ENCODE measurements at regions not wholly inside any gene's neighbourhood (a gene's known extent, or its start where the extent isn't known, plus 50 kb on each side); places are given as distances from the start of the nearest gene placed in this dataset.

- no peaks in the 10 kb centered on the region for H3K9me3 Mint-ChIP-seq
- CTCF ChIA-PET, result interaction anchor here (0.9 kb wide), 1 partner anchor 871 kb away, joined by 3 read pairs; no protein-coding TSS in a partner anchor
- intact Hi-C loops (cut with micrococcal nuclease), result no loop called here
- H3K27ac Mint-ChIP-seq, result no peak overlapping the region
- H3K4me1 Mint-ChIP-seq (ENCODE audit: low read depth), result peaks cover 14% of the 10 kb centered on the region
- no peaks in the 10 kb centered on the region for H3K27me3 Mint-ChIP-seq (ENCODE audit: low read depth)
- no peak overlapping the region for H3K4me3 Mint-ChIP-seq
- no peaks in the 10 kb centered on the region for H3K36me3 Mint-ChIP-seq (ENCODE audit: low read depth)
- no peak for DNase-seq
These were observed 295.7 kb upstream of the TSHZ2 start for GRCh38 chr20:52676283-52676995.

- Mint-ChIP-seq H3K27ac (no peak overlapping the region), H3K36me3 (ENCODE audit: low read depth) (no peaks in the 10 kb centered on the region), H3K4me1 (ENCODE audit: low read depth) (peaks cover 14% of the 10 kb centered on the region), H3K27me3 (ENCODE audit: low read depth) (no peaks in the 10 kb centered on the region), H3K4me3 (no peak overlapping the region), H3K9me3 (no peaks in the 10 kb centered on the region)
- CTCF ChIA-PET, result interaction anchor here (0.9 kb wide), 1 partner anchor 872 kb away, joined by 3 read pairs; no protein-coding TSS in a partner anchor
- no peak for DNase-seq
- intact Hi-C loops (cut with micrococcal nuclease), result no loop called here
These were observed 296.8 kb upstream of the TSHZ2 start for GRCh38 chr20:52675375-52675774.

GRCh38 chr20:52668626-52669025, 303.5 kb upstream of the TSHZ2 start:
- Mint-ChIP-seq H3K4me1 (ENCODE audit: low read depth) (peaks cover under 1% of the 10 kb centered on the region), H3K27ac (no peak overlapping the region), H3K4me3 (no peak overlapping the region), H3K27me3 (ENCODE audit: low read depth) (no peaks in the 10 kb centered on the region), H3K9me3 (no peaks in the 10 kb centered on the region), H3K36me3 (ENCODE audit: low read depth) (no peaks in the 10 kb centered on the region)
- CTCF ChIA-PET, result no interaction called here
- no peak for DNase-seq
- intact Hi-C loops (cut with micrococcal nuclease), result no loop called here

GRCh38 chr20:52667358-52667757, 304.8 kb upstream of the TSHZ2 start:
- Mint-ChIP-seq H3K4me1 (ENCODE audit: low read depth) (peaks cover 4% of the 10 kb centered on the region), H3K4me3 (no peak overlapping the region), H3K9me3 (no peaks in the 10 kb centered on the region), H3K27ac (no peak overlapping the region), H3K36me3 (ENCODE audit: low read depth) (no peaks in the 10 kb centered on the region), H3K27me3 (ENCODE audit: low read depth) (no peaks in the 10 kb centered on the region)
- CTCF ChIA-PET, result no interaction called here
- DNase-seq, result no peak
- intact Hi-C loops (cut with micrococcal nuclease), result no loop called here

- CTCF ChIA-PET, result no interaction called here
- no peak for DNase-seq
- H3K4me1 Mint-ChIP-seq (ENCODE audit: low read depth), result peaks cover 4% of the 10 kb centered on the region
- intact Hi-C loops (cut with micrococcal nuclease), result no loop called here
- H3K36me3 Mint-ChIP-seq (ENCODE audit: low read depth), result no peaks in the 10 kb centered on the region
- H3K4me3 Mint-ChIP-seq, result no peak overlapping the region
- no peak overlapping the region for H3K27ac Mint-ChIP-seq
- no peaks in the 10 kb centered on the region for H3K9me3 Mint-ChIP-seq
- H3K27me3 Mint-ChIP-seq (ENCODE audit: low read depth), result no peaks in the 10 kb centered on the region
These were observed 306.7 kb upstream of the TSHZ2 start for GRCh38 chr20:52665441-52665840.

GRCh38 chr20:52655395-52655794, 316.8 kb upstream of the TSHZ2 start:
- Mint-ChIP-seq H3K9me3 (no peaks in the 10 kb centered on the region), H3K4me3 (no peak overlapping the region), H3K36me3 (ENCODE audit: low read depth) (no peaks in the 10 kb centered on the region), H3K27ac (no peak overlapping the region), H3K27me3 (ENCODE audit: low read depth) (no peaks in the 10 kb centered on the region), H3K4me1 (ENCODE audit: low read depth) (peaks cover 9% of the 10 kb centered on the region)
- intact Hi-C loops (cut with micrococcal nuclease), result loop anchor here (10.0 kb wide), 1 partner anchor 341 kb away; no protein-coding TSS in a partner anchor
- CTCF ChIA-PET, result no interaction called here
- DNase-seq, result no peak

- no peak for DNase-seq
- H3K36me3 Mint-ChIP-seq (ENCODE audit: low read depth), result no peaks in the 10 kb centered on the region
- intact Hi-C loops (cut with micrococcal nuclease), result loop anchor here (10.0 kb wide), 1 partner anchor 340 kb away; no protein-coding TSS in a partner anchor
- H3K4me1 Mint-ChIP-seq (ENCODE audit: low read depth), result peaks cover 9% of the 10 kb centered on the region
- CTCF ChIA-PET, result no interaction called here
- no peak overlapping the region for H3K4me3 Mint-ChIP-seq
- no peak overlapping the region for H3K27ac Mint-ChIP-seq
- H3K27me3 Mint-ChIP-seq (ENCODE audit: low read depth), result no peaks in the 10 kb centered on the region
- no peaks in the 10 kb centered on the region for H3K9me3 Mint-ChIP-seq
These were observed 317.6 kb upstream of the TSHZ2 start for GRCh38 chr20:52654567-52654966.

GRCh38 chr20:52652271-52652670, 319.9 kb upstream of the TSHZ2 start:
- Mint-ChIP-seq H3K4me1 (ENCODE audit: low read depth) (peaks cover 9% of the 10 kb centered on the region), H3K36me3 (ENCODE audit: low read depth) (no peaks in the 10 kb centered on the region), H3K27ac (no peak overlapping the region), H3K27me3 (ENCODE audit: low read depth) (no peaks in the 10 kb centered on the region), H3K4me3 (no peak overlapping the region), H3K9me3 (no peaks in the 10 kb centered on the region)
- intact Hi-C loops (cut with micrococcal nuclease), result loop anchor here (10.0 kb wide), 1 partner anchor 337 kb away; no protein-coding TSS in a partner anchor
- no peak for DNase-seq
- CTCF ChIA-PET, result no interaction called here

GRCh38 chr20:52649727-52650126, 322.4 kb upstream of the TSHZ2 start:
- H3K4me1 Mint-ChIP-seq (ENCODE audit: low read depth), result peaks cover 9% of the 10 kb centered on the region
- no peak overlapping the region for H3K27ac Mint-ChIP-seq
- intact Hi-C loops (cut with micrococcal nuclease), result loop anchor here (10.0 kb wide), 1 partner anchor 335 kb away; no protein-coding TSS in a partner anchor
- no peak overlapping the region for H3K4me3 Mint-ChIP-seq
- no peaks in the 10 kb centered on the region for H3K27me3 Mint-ChIP-seq (ENCODE audit: low read depth)
- H3K9me3 Mint-ChIP-seq, result no peaks in the 10 kb centered on the region
- no peaks in the 10 kb centered on the region for H3K36me3 Mint-ChIP-seq (ENCODE audit: low read depth)
- DNase-seq, result no peak
- CTCF ChIA-PET, result no interaction called here

- Mint-ChIP-seq H3K36me3 (ENCODE audit: low read depth) (no peaks in the 10 kb centered on the region), H3K27me3 (ENCODE audit: low read depth) (no peaks in the 10 kb centered on the region), H3K27ac (no peak overlapping the region), H3K4me1 (ENCODE audit: low read depth) (no peaks in the 10 kb centered on the region), H3K4me3 (no peak overlapping the region), H3K9me3 (no peaks in the 10 kb centered on the region)
- intact Hi-C loops (cut with micrococcal nuclease), result no loop called here
- DNase-seq, result no peak
- CTCF ChIA-PET, result no interaction called here
These were observed 326.3 kb upstream of the TSHZ2 start for GRCh38 chr20:52645822-52646221.

- Mint-ChIP-seq H3K27me3 (ENCODE audit: low read depth) (no peaks in the 10 kb centered on the region), H3K4me3 (no peak overlapping the region), H3K27ac (no peak overlapping the region), H3K4me1 (ENCODE audit: low read depth) (no peaks in the 10 kb centered on the region), H3K36me3 (ENCODE audit: low read depth) (no peaks in the 10 kb centered on the region), H3K9me3 (no peaks in the 10 kb centered on the region)
- CTCF ChIA-PET, result interaction anchor here (0.8 to 1.1 kb wide), 2 partner anchors 29 to 264 kb away, joined by 3 read pairs; no protein-coding TSS in a partner anchor
- DNase-seq, result no peak
- intact Hi-C loops (cut with micrococcal nuclease), result no loop called here
These were observed 329.1 kb upstream of the TSHZ2 start for GRCh38 chr20:52643034-52643433.

GRCh38 chr20:52637201-52637600, 335.0 kb upstream of the TSHZ2 start:
- intact Hi-C loops (cut with micrococcal nuclease), result no loop called here
- no peaks in the 10 kb centered on the region for H3K9me3 Mint-ChIP-seq
- DNase-seq, result no peak
- H3K27ac Mint-ChIP-seq, result no peak overlapping the region
- CTCF ChIA-PET, result interaction anchor here (1.6 kb wide), 1 partner anchor 910 kb away, joined by 3 read pairs; no protein-coding TSS in a partner anchor
- H3K36me3 Mint-ChIP-seq (ENCODE audit: low read depth), result no peaks in the 10 kb centered on the region
- H3K27me3 Mint-ChIP-seq (ENCODE audit: low read depth), result no peaks in the 10 kb centered on the region
- no peak overlapping the region for H3K4me3 Mint-ChIP-seq
- no peaks in the 10 kb centered on the region for H3K4me1 Mint-ChIP-seq (ENCODE audit: low read depth)

GRCh38 chr20:52631469-52631868, 340.7 kb upstream of the TSHZ2 start:
- no peaks in the 10 kb centered on the region for H3K4me1 Mint-ChIP-seq (ENCODE audit: low read depth)
- CTCF ChIA-PET, result interaction anchor here (0.7 to 1.0 kb wide), 2 partner anchors 18 to 1437 kb away, joined by 3 to 5 read pairs; no protein-coding TSS in a partner anchor

More at GRCh38 chr20:52631469-52631868, 340.7 kb upstream of the TSHZ2 start:
- DNase-seq, result no peak
- H3K36me3 Mint-ChIP-seq (ENCODE audit: low read depth), result no peaks in the 10 kb centered on the region
- no peak overlapping the region for H3K4me3 Mint-ChIP-seq
- H3K27me3 Mint-ChIP-seq (ENCODE audit: low read depth), result no peaks in the 10 kb centered on the region
- H3K27ac Mint-ChIP-seq, result no peak overlapping the region
- H3K9me3 Mint-ChIP-seq, result peaks cover 4% of the 10 kb centered on the region
- intact Hi-C loops (cut with micrococcal nuclease), result no loop called here
